HFFc6 (cell line): ENCODE measurements at regions not wholly inside any gene's neighbourhood (a gene's known extent, or its start where the extent isn't known, plus 50 kb on each side); places are given as distances from the start of the nearest gene placed in this dataset.
A peak's percentile ranks its signal among the peaks of the same experiment; 100 is the strongest.
"Not testable (repeated sequence)": the region's sequence is repeated elsewhere in the genome, so short reads cannot be mapped to it uniquely, and the experiment has no call there.

ENCODE experiments used
- DNase-seq: peaks from one replicate; pipeline ENCODE4 v3.0.0-alpha.2; 2018
- H3K27ac Mint-ChIP-seq: 2 replicates; pipeline ENCODE4 v1.8.0; 2020; ENCODE audit warnings: mild to moderate bottlenecking, mixed read lengths
- H3K27me3 Mint-ChIP-seq: 2 replicates; pipeline ENCODE4 v1.8.0; 2021; ENCODE audit warnings: mild to moderate bottlenecking, moderate library complexity, mixed read lengths; ENCODE audit not compliant: insufficient read depth
- H3K36me3 Mint-ChIP-seq: 2 replicates; pipeline ENCODE4 v1.8.0; 2021; ENCODE audit warnings: low read depth, mixed read lengths
- H3K4me1 Mint-ChIP-seq: 2 replicates; pipeline ENCODE4 v1.8.0; 2020; ENCODE audit warnings: low read depth, mixed read lengths
- H3K4me3 Mint-ChIP-seq: 2 replicates; pipeline ENCODE4 v1.8.0; 2020; ENCODE audit warnings: mild to moderate bottlenecking, moderate library complexity, mixed read lengths
- H3K9me3 Mint-ChIP-seq: 2 replicates; pipeline ENCODE4 v1.8.0; 2020; ENCODE audit warnings: mild to moderate bottlenecking, mixed read lengths
- TF ChIP-seq, protein P1 (sequence below): fragments of 200-600 bp; sonication (generic); IDR thresholded peaks from 2 replicates; pipeline ENCODE4 v1.5.0; 2021; ENCODE audit warnings: antibody characterized with exemption, mild to moderate bottlenecking

DNA sequence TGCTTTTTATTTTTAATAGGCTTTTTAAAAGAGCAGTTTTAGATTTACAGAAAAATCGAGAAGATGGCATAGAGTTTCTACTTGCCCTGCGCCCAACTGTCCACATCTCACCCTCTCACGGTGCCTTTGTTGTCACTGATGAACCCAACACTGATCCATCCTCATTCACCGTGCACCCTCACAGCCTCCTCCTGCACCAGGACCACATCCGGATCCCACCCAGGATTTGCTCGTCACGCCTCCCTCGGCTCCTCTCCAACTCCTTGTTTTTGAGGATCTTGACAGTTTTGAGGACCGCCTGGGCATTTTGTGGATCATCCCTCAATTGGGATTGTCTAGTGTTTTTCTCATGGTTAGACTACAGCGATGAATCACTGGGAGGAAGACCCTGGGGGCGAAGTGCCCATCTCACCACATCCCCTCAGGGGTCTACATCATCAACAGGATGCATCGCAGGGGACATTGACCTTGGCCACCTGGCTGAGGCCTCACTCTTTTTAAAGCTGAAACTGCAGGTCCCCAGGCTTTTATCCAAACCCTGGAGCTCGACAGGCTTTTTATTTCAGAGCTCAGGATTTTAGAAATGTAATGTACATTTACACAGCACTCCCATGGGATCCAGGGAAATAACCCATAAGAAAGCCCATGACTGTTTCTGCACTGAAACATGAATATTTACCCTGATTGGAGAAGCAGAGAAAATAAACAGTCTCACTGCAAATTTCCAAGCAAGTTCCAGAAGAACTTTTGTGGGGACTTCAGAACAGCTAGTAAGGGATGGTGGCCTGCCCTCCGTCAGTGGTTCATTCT is 71.8 kb upstream of the ZNF469 start:
- no peak overlapping the region for H3K4me3 Mint-ChIP-seq
- H3K4me1 Mint-ChIP-seq: peaks cover 59% of the 10 kb centered on the region
- H3K9me3 Mint-ChIP-seq: peaks cover 14% of the 10 kb centered on the region
- no peak overlapping the region for H3K27ac Mint-ChIP-seq
- TF ChIP-seq, protein P1, sequence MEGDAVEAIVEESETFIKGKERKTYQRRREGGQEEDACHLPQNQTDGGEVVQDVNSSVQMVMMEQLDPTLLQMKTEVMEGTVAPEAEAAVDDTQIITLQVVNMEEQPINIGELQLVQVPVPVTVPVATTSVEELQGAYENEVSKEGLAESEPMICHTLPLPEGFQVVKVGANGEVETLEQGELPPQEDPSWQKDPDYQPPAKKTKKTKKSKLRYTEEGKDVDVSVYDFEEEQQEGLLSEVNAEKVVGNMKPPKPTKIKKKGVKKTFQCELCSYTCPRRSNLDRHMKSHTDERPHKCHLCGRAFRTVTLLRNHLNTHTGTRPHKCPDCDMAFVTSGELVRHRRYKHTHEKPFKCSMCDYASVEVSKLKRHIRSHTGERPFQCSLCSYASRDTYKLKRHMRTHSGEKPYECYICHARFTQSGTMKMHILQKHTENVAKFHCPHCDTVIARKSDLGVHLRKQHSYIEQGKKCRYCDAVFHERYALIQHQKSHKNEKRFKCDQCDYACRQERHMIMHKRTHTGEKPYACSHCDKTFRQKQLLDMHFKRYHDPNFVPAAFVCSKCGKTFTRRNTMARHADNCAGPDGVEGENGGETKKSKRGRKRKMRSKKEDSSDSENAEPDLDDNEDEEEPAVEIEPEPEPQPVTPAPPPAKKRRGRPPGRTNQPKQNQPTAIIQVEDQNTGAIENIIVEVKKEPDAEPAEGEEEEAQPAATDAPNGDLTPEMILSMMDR: no peak
- peaks cover 13% of the 10 kb centered on the region for H3K36me3 Mint-ChIP-seq
- no peak for DNase-seq
- no peaks in the 10 kb centered on the region for H3K27me3 Mint-ChIP-seq

DNA sequence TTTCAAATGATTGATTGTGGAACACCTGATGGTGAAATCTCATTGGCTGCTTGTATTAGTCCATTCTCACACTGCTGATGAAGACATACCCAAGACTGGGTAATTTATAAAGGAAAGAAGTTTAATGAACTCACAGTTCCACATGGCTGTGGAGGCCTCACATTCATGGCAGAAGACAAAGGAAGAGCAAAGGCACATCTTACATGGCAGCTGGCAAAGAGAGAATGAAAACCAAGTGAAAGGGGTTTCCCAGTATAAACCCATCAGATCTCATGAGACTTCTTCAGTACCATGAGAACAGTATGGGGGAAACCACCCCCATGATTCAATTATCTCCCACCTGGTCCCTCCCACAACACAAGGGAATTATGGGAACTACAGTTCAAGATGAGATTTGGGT is 70.9 kb upstream of the ZNF469 start:
- DNase-seq, H3K27ac Mint-ChIP-seq, H3K4me3 Mint-ChIP-seq, H3K27me3 Mint-ChIP-seq: not testable (repeated sequence)
- Mint-ChIP-seq H3K36me3 (peaks cover 13% of the 10 kb centered on the region), H3K9me3 (peaks cover 14% of the 10 kb centered on the region), H3K4me1 (peaks cover 52% of the 10 kb centered on the region)

DNA sequence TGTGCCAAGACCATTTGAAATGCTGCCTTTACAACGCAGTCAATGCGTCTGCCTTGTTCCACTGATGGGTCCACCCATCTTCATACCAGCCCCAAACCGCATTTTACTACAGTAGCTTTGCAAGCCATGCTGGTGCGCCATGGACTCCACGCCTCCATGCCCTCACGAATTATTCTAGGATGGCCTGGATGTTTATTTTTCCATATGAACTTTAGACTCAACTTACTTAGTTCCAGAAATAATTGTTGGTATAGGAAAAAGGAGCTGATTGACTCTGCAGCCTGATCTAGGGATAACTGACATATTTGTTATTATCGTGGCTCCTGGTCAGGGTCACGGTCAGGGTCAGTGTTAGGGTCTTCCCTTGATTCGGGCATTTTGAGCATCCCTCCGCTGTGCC is 70.0 kb upstream of the ZNF469 start:
- Mint-ChIP-seq H3K36me3 (peaks cover 17% of the 10 kb centered on the region), H3K27ac (no peak overlapping the region), H3K9me3 (peaks cover 14% of the 10 kb centered on the region), H3K27me3 (no peaks in the 10 kb centered on the region; the same call in 1 of the 2 replicates), H3K4me1 (peaks cover 52% of the 10 kb centered on the region), H3K4me3 (no peak overlapping the region)
- DNase-seq: no peak
- TF ChIP-seq, protein P1: no peak

DNA sequence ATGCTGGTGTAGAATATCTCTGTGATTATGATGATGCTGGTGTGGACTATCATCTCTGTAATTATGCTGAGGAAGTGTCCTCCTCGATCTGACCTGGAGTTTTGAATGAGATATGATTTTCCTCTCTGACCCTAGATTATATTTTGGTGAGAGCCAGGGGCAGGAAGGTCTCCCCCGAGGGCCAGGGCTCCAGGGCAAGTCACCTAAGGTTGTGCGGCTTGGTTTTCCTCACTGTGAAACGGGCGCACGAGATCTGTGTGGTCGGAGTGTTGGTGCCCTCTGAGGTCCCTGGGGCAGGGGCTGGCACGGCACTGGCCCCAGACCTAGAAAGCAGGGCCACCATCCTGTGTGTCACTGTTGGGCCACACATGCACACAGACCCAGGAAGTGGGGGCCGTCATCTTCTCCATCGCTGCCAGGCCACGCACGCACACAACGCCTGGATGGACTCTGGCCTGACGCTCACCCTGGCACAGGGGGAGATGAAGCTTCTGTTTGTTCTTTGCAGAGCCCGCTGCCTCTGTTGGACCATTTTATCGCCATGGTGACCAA is 67.7 kb upstream of the ZNF469 start:
- TF ChIP-seq, protein P1: no peak
- no peaks in the 10 kb centered on the region; the same call in 1 of the 2 replicates for H3K27me3 Mint-ChIP-seq
- H3K9me3 Mint-ChIP-seq: peaks cover 14% of the 10 kb centered on the region
- H3K4me1 Mint-ChIP-seq: peaks cover 42% of the 10 kb centered on the region
- no peak overlapping the region for H3K4me3 Mint-ChIP-seq
- peaks cover 17% of the 10 kb centered on the region for H3K36me3 Mint-ChIP-seq
- H3K27ac Mint-ChIP-seq: peak overlapping the region; percentile 64
- DNase-seq: no peak

DNA sequence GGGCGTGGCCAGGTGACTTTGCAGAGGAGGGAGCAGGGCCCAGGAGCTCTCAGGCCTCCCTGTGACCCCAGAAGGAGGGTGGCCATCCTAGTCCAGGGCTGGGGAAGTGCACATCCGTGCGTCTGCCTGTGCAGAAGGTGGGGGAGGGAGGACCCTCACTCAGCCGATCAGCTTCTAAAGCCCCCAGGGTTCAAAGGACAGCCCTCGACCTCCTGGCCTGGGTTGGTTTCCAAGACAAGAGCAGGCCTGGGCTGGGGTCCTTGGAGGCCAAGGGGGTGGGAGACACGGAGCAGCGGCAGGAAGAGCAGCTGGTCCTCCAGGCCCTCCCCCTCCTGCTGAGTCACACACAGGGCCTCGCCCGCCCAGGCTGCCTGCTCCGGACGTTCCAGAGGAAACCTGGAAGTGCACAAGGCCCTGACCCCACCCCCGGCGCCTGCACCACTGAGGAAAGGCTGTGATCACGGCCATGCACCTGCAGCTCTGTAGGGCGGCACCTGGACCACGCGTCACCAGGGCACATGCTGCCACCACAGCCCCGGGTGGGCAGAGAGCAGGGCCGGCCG is 67.1 kb upstream of the ZNF469 start:
- Mint-ChIP-seq H3K27me3 (no peaks in the 10 kb centered on the region; the same call in 1 of the 2 replicates), H3K9me3 (peaks cover 14% of the 10 kb centered on the region), H3K36me3 (peaks cover 19% of the 10 kb centered on the region), H3K27ac (peak overlapping the region; percentile 36; the same call in 1 of the 2 replicates), H3K4me1 (peaks cover 42% of the 10 kb centered on the region), H3K4me3 (no peak overlapping the region)
- DNase-seq: peak; percentile 37
- TF ChIP-seq, protein P1: no peak

DNA sequence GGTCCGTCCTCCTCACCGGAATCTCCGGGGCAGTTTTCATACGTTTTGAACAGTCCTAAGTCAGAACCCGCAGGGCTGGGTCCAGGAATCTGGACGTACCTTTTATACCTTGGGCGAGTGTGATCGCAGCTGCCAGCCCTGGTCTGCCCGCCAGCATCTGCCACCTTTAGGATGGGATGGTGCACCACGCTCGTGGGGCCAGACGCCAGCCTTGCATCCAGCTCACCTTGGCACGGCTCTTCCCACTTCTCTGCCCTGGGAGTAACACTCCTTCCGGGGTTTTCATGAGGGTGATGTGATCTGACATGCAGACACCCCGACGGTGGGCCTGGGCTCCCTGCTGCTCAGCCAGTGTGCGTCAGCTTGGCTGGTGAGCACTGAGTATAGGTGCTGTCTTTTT is 66.6 kb upstream of the ZNF469 start:
- TF ChIP-seq, protein P1: no peak
- no peak for DNase-seq
- peaks cover 14% of the 10 kb centered on the region for H3K9me3 Mint-ChIP-seq
- peaks cover 37% of the 10 kb centered on the region for H3K4me1 Mint-ChIP-seq
- no peak overlapping the region for H3K4me3 Mint-ChIP-seq
- peaks cover 21% of the 10 kb centered on the region for H3K36me3 Mint-ChIP-seq
- H3K27ac Mint-ChIP-seq: no peak overlapping the region
- H3K27me3 Mint-ChIP-seq: no peaks in the 10 kb centered on the region; the same call in 1 of the 2 replicates
